ENCODE measurements at regions not wholly inside any gene's neighbourhood (a gene's known extent, or its start where the extent isn't known, plus 50 kb on each side); places are given as distances from the start of the nearest gene placed in this dataset.
A peak's percentile ranks its signal among the peaks of the same experiment; 100 is the strongest.

GRCh38 chr1:106439475-106439874 lies 617.0 kb upstream of the PRMT6 start:
- no peaks in the 10 kb centered on the region for H3K27me3 ChIP-seq
- peaks cover 0 to 9% (median 0%) of the 10 kb centered on the region in 11 experiments; a peak in 2 of 22 replicates for H3K9me3 ChIP-seq (replicated peaks in 1 of 11)
- H3K27ac ChIP-seq: no peak overlapping the region
- H3K4me1 ChIP-seq: no peaks in the 10 kb centered on the region
- no peak for TF ChIP-seq Cebpa-rat (IDR thresholded peaks at IDR 0.05)
- no peak overlapping the region for H3K4me3 ChIP-seq
- no peaks in the 10 kb centered on the region for H3K36me3 ChIP-seq
- H3K9ac ChIP-seq: no peak overlapping the region
- no peaks in the 10 kb centered on the region for H4K20me1 ChIP-seq
- H3K4me2 ChIP-seq: no peak overlapping the region

GRCh38 chr1:106447466-106447865 lies 609.0 kb upstream of the PRMT6 start:
- no peak overlapping the region for H3K4me3 ChIP-seq
- no peaks in the 10 kb centered on the region for H4K20me1 ChIP-seq
- no peak for TF ChIP-seq Cebpa-rat (IDR thresholded peaks at IDR 0.05)
- no peak overlapping the region for H3K27ac ChIP-seq
- no peaks in the 10 kb centered on the region for H3K9me3 ChIP-seq (replicated peaks in 1 of 11)
- H3K4me1 ChIP-seq: no peaks in the 10 kb centered on the region
- H3K27me3 ChIP-seq: no peaks in the 10 kb centered on the region
- H3K36me3 ChIP-seq: no peaks in the 10 kb centered on the region
- H3K9ac ChIP-seq: no peak overlapping the region
- no peak overlapping the region for H3K4me2 ChIP-seq

- H3K9ac ChIP-seq: no peak overlapping the region
- H3K4me1 ChIP-seq: no peaks in the 10 kb centered on the region
- no peaks in the 10 kb centered on the region for H3K27me3 ChIP-seq
- no peak overlapping the region for H3K4me3 ChIP-seq
- H4K20me1 ChIP-seq: no peaks in the 10 kb centered on the region
- H3K9me3 ChIP-seq (replicated peaks in 1 of 11): no peaks in the 10 kb centered on the region
- no peak for TF ChIP-seq Cebpa-rat (IDR thresholded peaks at IDR 0.05)
- H3K27ac ChIP-seq: no peak overlapping the region
- no peak overlapping the region for H3K4me2 ChIP-seq
- no peaks in the 10 kb centered on the region for H3K36me3 ChIP-seq
Observed at GRCh38 chr1:106456832-106457231, 599.6 kb upstream of the PRMT6 start.

DNA sequence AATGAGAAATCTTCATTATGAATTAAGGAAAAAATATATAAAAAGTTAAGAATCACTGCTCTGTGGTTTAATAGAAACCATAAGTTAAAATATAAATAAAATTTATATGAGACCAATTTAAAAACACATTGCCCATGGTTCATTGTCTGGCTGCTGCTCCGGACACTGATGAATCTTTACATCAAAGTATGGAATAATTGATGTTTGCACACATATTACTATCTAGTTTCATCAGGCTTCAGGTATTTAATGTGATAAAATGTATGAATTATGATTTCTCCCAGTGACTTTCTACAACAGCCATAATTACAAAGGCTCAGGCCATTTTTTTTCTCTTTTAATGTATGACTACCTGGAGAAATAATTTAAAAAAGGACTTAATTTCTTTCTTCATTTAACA lies 599.1 kb upstream of the PRMT6 start:
- H3K27me3 ChIP-seq: no peaks in the 10 kb centered on the region

DNA sequence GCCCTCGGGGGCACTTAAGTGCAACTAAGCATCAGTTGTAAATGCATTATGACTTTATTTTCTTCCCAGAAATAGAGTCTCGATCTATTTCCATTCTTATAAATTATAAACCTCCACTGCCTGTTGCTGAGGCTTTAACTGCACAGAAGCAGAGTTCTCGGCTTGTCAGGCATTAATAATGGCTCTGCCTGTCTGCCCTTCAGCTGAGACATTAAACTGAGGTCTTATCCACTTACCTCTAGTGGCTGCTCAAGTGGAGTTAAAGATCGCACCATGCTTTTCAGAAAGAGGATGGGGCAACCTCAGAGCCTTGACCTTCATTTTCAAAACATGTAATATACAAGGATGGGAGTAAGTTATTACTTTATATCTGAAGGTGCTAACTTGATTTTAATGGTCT lies 597.6 kb upstream of the PRMT6 start:
- no peaks in the 10 kb centered on the region for H3K27me3 ChIP-seq
- no peak overlapping the region for H3K4me3 ChIP-seq
- H3K27ac ChIP-seq: no peak overlapping the region
- H3K4me1 ChIP-seq: no peaks in the 10 kb centered on the region
- no peak for TF ChIP-seq Cebpa-rat (IDR thresholded peaks at IDR 0.05)
- H3K36me3 ChIP-seq: no peaks in the 10 kb centered on the region
- H3K4me2 ChIP-seq: no peak overlapping the region
- H4K20me1 ChIP-seq: no peaks in the 10 kb centered on the region
- H3K9ac ChIP-seq: no peak overlapping the region
- no peaks in the 10 kb centered on the region for H3K9me3 ChIP-seq (replicated peaks in 1 of 11)

More for the DNA sequence above, 599.1 kb upstream of the PRMT6 start:
- no peak overlapping the region for H3K27ac ChIP-seq
- no peaks in the 10 kb centered on the region for H3K36me3 ChIP-seq
- no peak for TF ChIP-seq Cebpa-rat (IDR thresholded peaks at IDR 0.05)
- no peak overlapping the region for H3K4me2 ChIP-seq
- no peaks in the 10 kb centered on the region for H4K20me1 ChIP-seq
- no peaks in the 10 kb centered on the region for H3K4me1 ChIP-seq
- H3K9me3 ChIP-seq (replicated peaks in 1 of 11): no peaks in the 10 kb centered on the region
- H3K9ac ChIP-seq: no peak overlapping the region
- no peak overlapping the region for H3K4me3 ChIP-seq

DNA sequence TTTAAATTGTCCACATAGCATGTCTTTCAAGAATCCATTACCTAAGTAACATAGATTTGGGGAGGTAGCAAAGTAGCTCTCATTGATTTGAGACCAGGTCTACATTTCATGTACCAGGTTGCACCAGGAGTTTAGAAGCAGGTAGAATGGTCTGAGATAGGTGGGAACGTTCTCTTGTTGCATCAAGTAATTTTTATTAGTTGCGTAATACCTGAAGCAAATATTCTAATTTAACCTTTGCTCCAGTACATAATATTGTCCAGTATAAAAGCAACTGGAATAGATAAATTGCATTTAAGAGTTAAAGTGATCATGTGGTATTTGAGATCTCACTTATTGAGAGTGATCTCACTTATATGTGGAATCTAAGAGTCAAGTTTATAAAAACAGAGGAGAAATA lies 597.1 kb upstream of the PRMT6 start:
- no peaks in the 10 kb centered on the region for H3K4me1 ChIP-seq
- H3K4me3 ChIP-seq: no peak overlapping the region
- TF ChIP-seq Cebpa-rat (IDR thresholded peaks at IDR 0.05): peak in 3 of 11 experiments; percentile 61 to 73 (median 72); a peak in 7 of 22 replicates
- H4K20me1 ChIP-seq: no peaks in the 10 kb centered on the region
- H3K4me2 ChIP-seq: no peak overlapping the region
- H3K27ac ChIP-seq: no peak overlapping the region
- H3K36me3 ChIP-seq: no peaks in the 10 kb centered on the region
- no peak overlapping the region for H3K9ac ChIP-seq
- no peaks in the 10 kb centered on the region for H3K27me3 ChIP-seq
- no peaks in the 10 kb centered on the region for H3K9me3 ChIP-seq (replicated peaks in 1 of 11)

DNA sequence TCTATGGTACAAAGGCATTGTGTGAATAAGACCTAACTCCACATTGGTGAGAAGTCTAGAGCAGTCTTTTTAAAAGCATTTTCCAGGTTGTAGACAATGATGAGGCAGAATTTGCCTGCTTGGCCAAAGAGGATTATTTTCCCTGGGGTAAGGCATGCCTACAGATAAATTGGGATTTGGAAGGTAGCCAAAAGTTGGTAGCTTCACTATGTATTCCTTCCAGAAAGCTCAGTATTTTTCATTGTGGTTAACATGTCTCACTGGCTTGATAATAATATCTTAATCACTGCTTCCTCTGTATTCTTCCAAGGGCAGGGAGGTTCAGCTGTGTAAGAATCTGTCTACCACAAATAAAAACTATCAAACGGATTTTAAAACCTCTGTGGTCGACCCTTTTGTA lies 590.8 kb upstream of the PRMT6 start:
- no peak overlapping the region for H3K4me2 ChIP-seq
- no peaks in the 10 kb centered on the region for H3K4me1 ChIP-seq
- no peak overlapping the region for H3K4me3 ChIP-seq
- H3K9ac ChIP-seq: no peak overlapping the region
- TF ChIP-seq Cebpa-rat (IDR thresholded peaks at IDR 0.05): no peak
- H4K20me1 ChIP-seq: no peaks in the 10 kb centered on the region
- H3K36me3 ChIP-seq: no peaks in the 10 kb centered on the region
- no peaks in the 10 kb centered on the region for H3K27me3 ChIP-seq
- H3K27ac ChIP-seq: no peak overlapping the region
- H3K9me3 ChIP-seq (replicated peaks in 1 of 11): peaks cover under 1 to 23% (median 10%) of the 10 kb centered on the region in 11 experiments; a peak in 11 of 22 replicates

- H3K4me1 ChIP-seq: no peaks in the 10 kb centered on the region
- H4K20me1 ChIP-seq: no peaks in the 10 kb centered on the region
- H3K9ac ChIP-seq: no peak overlapping the region
- no peak overlapping the region for H3K27ac ChIP-seq
- no peak overlapping the region for H3K4me2 ChIP-seq
- no peak overlapping the region for H3K4me3 ChIP-seq
- H3K27me3 ChIP-seq: no peaks in the 10 kb centered on the region
- peaks cover 0 to 18% (median 14%) of the 10 kb centered on the region in 11 experiments; a peak in 13 of 22 replicates for H3K9me3 ChIP-seq (replicated peaks in 1 of 11)
- no peak for TF ChIP-seq Cebpa-rat (IDR thresholded peaks at IDR 0.05)
- H3K36me3 ChIP-seq: no peaks in the 10 kb centered on the region
Observed at GRCh38 chr1:106480629-106481028, 575.8 kb upstream of the PRMT6 start.

- no peak for TF ChIP-seq Cebpa-rat (IDR thresholded peaks at IDR 0.05)
- Histone ChIP-seq H4K20me1 (no peaks in the 10 kb centered on the region), H3K27me3 (no peaks in the 10 kb centered on the region), H3K36me3 (no peaks in the 10 kb centered on the region), H3K4me3 (no peak overlapping the region), H3K9me3 (replicated peaks in 1 of 11) (no peaks in the 10 kb centered on the region), H3K27ac (no peak overlapping the region), H3K9ac (no peak overlapping the region), H3K4me1 (no peaks in the 10 kb centered on the region), H3K4me2 (no peak overlapping the region)
Observed at GRCh38 chr1:106492880-106493279, 563.6 kb upstream of the PRMT6 start.

- H3K4me2 ChIP-seq: no peak overlapping the region
- no peak for TF ChIP-seq Cebpa-rat (IDR thresholded peaks at IDR 0.05)
Observed at GRCh38 chr1:106494646-106495045, 561.8 kb upstream of the PRMT6 start.

More at GRCh38 chr1:106494646-106495045, 561.8 kb upstream of the PRMT6 start:
- Histone ChIP-seq H3K9ac (no peak overlapping the region), H3K27ac (no peak overlapping the region), H3K4me3 (no peak overlapping the region), H3K9me3 (replicated peaks in 1 of 11) (no peaks in the 10 kb centered on the region), H3K36me3 (no peaks in the 10 kb centered on the region), H4K20me1 (no peaks in the 10 kb centered on the region), H3K4me1 (no peaks in the 10 kb centered on the region), H3K27me3 (no peaks in the 10 kb centered on the region)
